Adrenal gland (tissue), 9 donors: ENCODE measurements at regions not wholly inside any gene's neighbourhood (a gene's known extent, or its start where the extent isn't known, plus 50 kb on each side); places are given as distances from the start of the nearest gene placed in this dataset.

Experiments used
- DNase-seq, 7 donors: peaks; one replicate each; pipeline ENCODE4 v3.0.0-alpha.2; 2019 to 2020
- H3K27ac ChIP-seq, 5 donors: fragments of 200-600 bp; sonication (generic) in 4 of 5; 1 replicate in 3 of 5; 2 replicates in 2 of 5; pipeline versions ENCODE4 v1.5.1 to v1.8.0; 2016 to 2020; ENCODE audit warnings: mild to moderate bottlenecking in 1 of 5
- H3K27me3 ChIP-seq: fragments of 200-600 bp; 2 replicates; pipeline ENCODE4 v1.8.0; 2021
- H3K36me3 ChIP-seq, 2 donors: fragments of 200-600 bp; replicated peaks in 1 of 2; 1 replicate in 1 of 2; 2 replicates in 1 of 2; pipeline versions ENCODE4 v1.5.1 to v1.8.0; 2018 to 2022
- H3K4me1 ChIP-seq, 2 donors: fragments of 200-600 bp; replicated peaks in 1 of 2; 1 replicate in 1 of 2; 2 replicates in 1 of 2; pipeline versions ENCODE4 v1.5.1 to v1.8.0; 2018 to 2021
- H3K4me3 ChIP-seq, 4 donors: fragments of 200-600 bp; sonication (generic) in 3 of 4; one replicate each; pipeline ENCODE4 v1.5.1; 2016 to 2018
- H3K9me3 ChIP-seq, 3 donors: fragments of 200-600 bp; sonication (generic) in 1 of 3; replicated peaks in 1 of 3; 1 replicate in 2 of 3; 2 replicates in 1 of 3; pipeline versions ENCODE4 v1.5.1 to v1.8.0; 2016 to 2021
- POLR2A ChIP-seq, 2 donors: fragments of 450-650 bp; IDR thresholded peaks; one replicate each; pipeline ENCODE4 v1.6.1; 2017; ENCODE audit warnings: antibody characterized with exemption in 2 of 2, mild to moderate bottlenecking in 2 of 2, moderate library complexity in 1 of 2
- WGBS, 4 donors: extraction: QIAGEN DNeasy Blood & Tissue Kit in 2 of 4; methylation state at CpG; one replicate each; pipeline versions ENCODE4 v1.1.5 to v1.1.7; 2013 to 2017; 5-methylcytosine and 5-hydroxymethylcytosine counted together
- intact Hi-C, 2 donors: fragments of 100-400 bp; cut with DNase I; formaldehyde crosslinking; loops; one replicate each; pipeline versions ENCODE4 v1.14.1 to v1.15.0; 2022 to 2023
- TF ChIP-seq, protein P1 (sequence below), 6 experiments: fragments of 450-650 bp in 4 of 6; fragments of 200-600 bp in 2 of 6; sonication (generic) in 1 of 6; IDR thresholded peaks; 1 replicate in 5 of 6; 2 replicates in 1 of 6; pipeline versions ENCODE4 v1.5.1 to v1.8.0; 2016 to 2021; ENCODE audit warnings: antibody characterized with exemption in 6 of 6, mild to moderate bottlenecking in 2 of 6, moderate library complexity in 1 of 6
- donor health status: healthy with polysubstance abuse.
- donor health status: Bipolar disorder and iron deficiency.
- donor health status: DM: yes; HTN: yes; CAD: no.
- donor health status: DM: no; HTN: no; CAD: no.
- donor health status: DM: no; HTN: no; CAD: no.

GRCh38 chr7:33809228-33809627, 96.1 kb upstream of the BMPER start:
- Histone ChIP-seq H3K27me3 (no peaks in the 10 kb centered on the region), H3K4me1 (peaks cover 6 to 17% of the 10 kb centered on the region in 2 donors), H3K27ac (no peak overlapping the region), H3K36me3 (no peaks in the 10 kb centered on the region), H3K4me3 (no peak overlapping the region), H3K9me3 (no peaks in the 10 kb centered on the region)
- WGBS, 4 donors = 55 to 68% (median 59%) methylated on average over 3 of the region's 3 CpGs
- intact Hi-C loops = no loop called here
- DNase-seq = no peak
- TF ChIP-seq, protein P1, sequence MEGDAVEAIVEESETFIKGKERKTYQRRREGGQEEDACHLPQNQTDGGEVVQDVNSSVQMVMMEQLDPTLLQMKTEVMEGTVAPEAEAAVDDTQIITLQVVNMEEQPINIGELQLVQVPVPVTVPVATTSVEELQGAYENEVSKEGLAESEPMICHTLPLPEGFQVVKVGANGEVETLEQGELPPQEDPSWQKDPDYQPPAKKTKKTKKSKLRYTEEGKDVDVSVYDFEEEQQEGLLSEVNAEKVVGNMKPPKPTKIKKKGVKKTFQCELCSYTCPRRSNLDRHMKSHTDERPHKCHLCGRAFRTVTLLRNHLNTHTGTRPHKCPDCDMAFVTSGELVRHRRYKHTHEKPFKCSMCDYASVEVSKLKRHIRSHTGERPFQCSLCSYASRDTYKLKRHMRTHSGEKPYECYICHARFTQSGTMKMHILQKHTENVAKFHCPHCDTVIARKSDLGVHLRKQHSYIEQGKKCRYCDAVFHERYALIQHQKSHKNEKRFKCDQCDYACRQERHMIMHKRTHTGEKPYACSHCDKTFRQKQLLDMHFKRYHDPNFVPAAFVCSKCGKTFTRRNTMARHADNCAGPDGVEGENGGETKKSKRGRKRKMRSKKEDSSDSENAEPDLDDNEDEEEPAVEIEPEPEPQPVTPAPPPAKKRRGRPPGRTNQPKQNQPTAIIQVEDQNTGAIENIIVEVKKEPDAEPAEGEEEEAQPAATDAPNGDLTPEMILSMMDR (IDR thresholded peaks at IDR 0.05) = no peak
- no peak for TF ChIP-seq POLR2A (IDR thresholded peaks at IDR 0.05)

DNA sequence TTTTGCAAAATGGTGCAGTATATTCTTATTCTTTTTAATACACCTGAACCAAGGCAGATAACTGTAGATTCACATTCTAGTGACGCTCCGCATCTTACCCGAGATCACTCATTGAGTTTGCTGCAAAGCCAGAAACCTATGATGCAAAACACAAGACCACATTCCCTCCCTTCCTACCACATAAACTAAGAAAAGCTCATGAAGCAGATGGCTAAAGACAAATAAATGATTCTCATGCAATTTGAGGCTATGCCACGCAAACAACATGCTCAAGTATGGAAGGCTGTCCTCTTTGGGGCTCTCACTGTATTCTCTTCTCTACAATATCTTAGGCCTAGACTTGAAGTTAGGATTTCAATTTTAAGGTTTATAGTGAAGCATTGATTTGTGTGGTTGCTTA, 95.0 kb upstream of the BMPER start:
- intact Hi-C loops = no loop called here
- H3K4me1 ChIP-seq = peaks cover 6 to 15% of the 10 kb centered on the region in 2 donors
- DNase-seq = no peak
- no peaks in the 10 kb centered on the region for H3K9me3 ChIP-seq
- 95 to 97% (median 96%) methylated on average over 4 of the region's 4 CpGs for WGBS, 4 donors
- TF ChIP-seq POLR2A (IDR thresholded peaks at IDR 0.05) = no peak
- TF ChIP-seq, protein P1 (IDR thresholded peaks at IDR 0.05) = no peak
- no peak overlapping the region for H3K27ac ChIP-seq
- no peak overlapping the region for H3K4me3 ChIP-seq
- no peaks in the 10 kb centered on the region for H3K27me3 ChIP-seq
- no peaks in the 10 kb centered on the region for H3K36me3 ChIP-seq

DNA sequence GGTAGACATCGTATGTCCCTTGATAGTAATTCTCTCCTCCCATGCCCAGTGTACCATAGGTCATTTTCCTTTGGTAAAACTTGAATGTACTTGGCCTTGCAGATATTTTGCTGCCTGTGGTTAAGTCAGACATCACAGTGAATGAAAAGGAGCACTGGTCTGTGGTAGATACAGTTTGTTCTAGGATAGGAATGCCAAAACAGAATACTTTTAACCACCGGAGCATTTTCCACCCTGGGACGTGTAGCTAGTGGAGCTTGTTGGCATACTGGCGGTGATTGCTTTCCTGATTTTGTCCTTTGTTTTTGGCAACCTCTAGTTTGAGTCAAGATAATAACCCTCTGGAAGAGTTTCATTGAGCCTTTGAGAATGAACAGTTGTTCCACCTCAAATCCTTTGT, 92.0 kb upstream of the BMPER start:
- no peak for DNase-seq
- Histone ChIP-seq H3K27ac (no peak overlapping the region), H3K36me3 (no peaks in the 10 kb centered on the region), H3K9me3 (no peaks in the 10 kb centered on the region), H3K4me3 (no peak overlapping the region), H3K4me1 (no peaks in the 10 kb centered on the region), H3K27me3 (no peaks in the 10 kb centered on the region)
- no peak for TF ChIP-seq POLR2A (IDR thresholded peaks at IDR 0.05)
- TF ChIP-seq, protein P1 (IDR thresholded peaks at IDR 0.05) = no peak
- intact Hi-C loops = no loop called here
- WGBS, 4 donors = 86 to 95% (median 92%) methylated on average over 4 of the region's 4 CpGs

DNA sequence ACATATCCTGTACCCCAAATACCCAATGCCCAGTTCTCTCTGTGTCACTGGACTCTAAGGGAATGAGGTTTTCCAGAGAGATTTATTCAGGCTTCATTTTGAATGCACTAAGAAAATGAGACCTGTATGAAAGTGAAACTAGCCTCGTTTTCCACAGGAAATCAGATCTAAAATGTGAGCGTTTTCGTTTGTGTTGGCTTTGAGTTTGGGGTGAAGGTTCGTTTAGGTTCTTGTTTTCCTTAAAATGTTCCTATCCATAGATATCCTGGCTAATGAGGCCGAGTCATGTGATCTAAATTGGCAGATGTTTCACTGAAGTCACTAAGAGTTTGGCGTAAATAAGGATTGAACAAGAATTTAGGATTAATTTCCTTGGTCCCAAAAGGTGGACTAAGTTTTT, 90.9 kb upstream of the BMPER start:
- TF ChIP-seq POLR2A (IDR thresholded peaks at IDR 0.05) = no peak
- TF ChIP-seq, protein P1 (IDR thresholded peaks at IDR 0.05) = no peak
- Histone ChIP-seq H3K4me3 (peak overlapping the region in 1 of 4 donors; percentile 27), H3K4me1 (no peaks in the 10 kb centered on the region), H3K9me3 (no peaks in the 10 kb centered on the region), H3K27me3 (no peaks in the 10 kb centered on the region), H3K36me3 (no peaks in the 10 kb centered on the region), H3K27ac (no peak overlapping the region)
- 51 to 55% (median 53%) methylated on average over 6 of the region's 6 CpGs for WGBS, 4 donors
- intact Hi-C loops = no loop called here
- no peak for DNase-seq
